C4-2B (cell line): ENCODE measurements at regions not wholly inside any gene's neighbourhood (a gene's known extent, or its start where the extent isn't known, plus 50 kb on each side); places are given as distances from the start of the nearest gene placed in this dataset.

Experiments
- H3K27ac ChIP-seq: fragments of 450-650 bp; 2 replicates; pipeline ENCODE4 v1.5.1; 2017
- ZFX ChIP-seq: fragments of 450-650 bp; IDR thresholded peaks from 2 replicates; pipeline ENCODE4 v1.6.1; 2017
- TF ChIP-seq, protein P1 (sequence below): fragments of 450-650 bp; conservative IDR thresholded peaks from 2 replicates; pipeline ENCODE4 v1.5.1; 2017; ENCODE audit warnings: mild to moderate bottlenecking

DNA sequence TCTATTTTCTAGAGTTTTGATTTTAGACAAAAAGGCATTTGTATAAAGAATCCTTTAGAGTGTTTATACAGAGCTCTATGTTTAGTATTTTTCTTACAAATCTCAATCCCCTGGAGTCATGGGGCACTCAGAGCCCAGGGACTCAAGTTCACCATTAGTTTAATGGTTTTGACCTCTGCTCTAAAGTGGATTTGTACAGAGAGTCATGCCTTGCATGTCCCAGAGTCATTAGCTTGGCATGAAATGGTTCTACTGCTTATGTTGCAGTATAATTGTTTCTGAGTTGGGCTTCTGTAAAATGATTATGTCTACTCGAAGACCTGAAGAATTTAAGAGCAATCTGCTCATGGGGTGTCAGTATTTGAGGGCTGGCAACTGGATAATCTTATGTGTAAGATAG is 406.2 kb downstream of the DLEU7 start:
- TF ChIP-seq, protein P1, sequence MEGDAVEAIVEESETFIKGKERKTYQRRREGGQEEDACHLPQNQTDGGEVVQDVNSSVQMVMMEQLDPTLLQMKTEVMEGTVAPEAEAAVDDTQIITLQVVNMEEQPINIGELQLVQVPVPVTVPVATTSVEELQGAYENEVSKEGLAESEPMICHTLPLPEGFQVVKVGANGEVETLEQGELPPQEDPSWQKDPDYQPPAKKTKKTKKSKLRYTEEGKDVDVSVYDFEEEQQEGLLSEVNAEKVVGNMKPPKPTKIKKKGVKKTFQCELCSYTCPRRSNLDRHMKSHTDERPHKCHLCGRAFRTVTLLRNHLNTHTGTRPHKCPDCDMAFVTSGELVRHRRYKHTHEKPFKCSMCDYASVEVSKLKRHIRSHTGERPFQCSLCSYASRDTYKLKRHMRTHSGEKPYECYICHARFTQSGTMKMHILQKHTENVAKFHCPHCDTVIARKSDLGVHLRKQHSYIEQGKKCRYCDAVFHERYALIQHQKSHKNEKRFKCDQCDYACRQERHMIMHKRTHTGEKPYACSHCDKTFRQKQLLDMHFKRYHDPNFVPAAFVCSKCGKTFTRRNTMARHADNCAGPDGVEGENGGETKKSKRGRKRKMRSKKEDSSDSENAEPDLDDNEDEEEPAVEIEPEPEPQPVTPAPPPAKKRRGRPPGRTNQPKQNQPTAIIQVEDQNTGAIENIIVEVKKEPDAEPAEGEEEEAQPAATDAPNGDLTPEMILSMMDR = no peak
- no peak for TF ChIP-seq ZFX

DNA sequence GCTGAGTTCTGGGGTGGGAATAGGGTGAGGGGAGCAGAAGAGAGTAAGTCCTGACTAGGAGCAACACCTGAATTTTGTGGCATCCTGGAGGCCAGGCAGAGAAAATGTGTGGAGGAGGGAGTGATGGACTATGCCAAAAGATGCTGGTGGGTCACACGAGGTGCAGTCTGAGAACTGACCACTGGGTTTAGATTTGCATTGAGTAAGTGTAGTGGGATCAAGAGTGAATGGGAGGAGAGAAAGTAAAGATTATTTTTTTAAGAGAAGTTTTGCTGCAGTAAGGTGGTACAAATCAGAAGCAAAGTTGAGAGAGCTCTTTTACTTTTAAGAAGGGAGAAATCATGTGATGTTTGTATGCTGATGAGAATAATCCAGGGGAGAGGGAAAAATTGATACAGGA is 405.1 kb downstream of the DLEU7 start:
- TF ChIP-seq, protein P1 = no peak

More for the DNA sequence above, 406.2 kb downstream of the DLEU7 start:
- no peak overlapping the region for H3K27ac ChIP-seq

GRCh38 chr13:50441130-50441529 is 402.4 kb downstream of the DLEU7 start:
- no peak overlapping the region for H3K27ac ChIP-seq
- TF ChIP-seq, protein P1 = no peak
- no peak for TF ChIP-seq ZFX

More for the DNA sequence above, 405.1 kb downstream of the DLEU7 start:
- H3K27ac ChIP-seq = no peak overlapping the region

DNA sequence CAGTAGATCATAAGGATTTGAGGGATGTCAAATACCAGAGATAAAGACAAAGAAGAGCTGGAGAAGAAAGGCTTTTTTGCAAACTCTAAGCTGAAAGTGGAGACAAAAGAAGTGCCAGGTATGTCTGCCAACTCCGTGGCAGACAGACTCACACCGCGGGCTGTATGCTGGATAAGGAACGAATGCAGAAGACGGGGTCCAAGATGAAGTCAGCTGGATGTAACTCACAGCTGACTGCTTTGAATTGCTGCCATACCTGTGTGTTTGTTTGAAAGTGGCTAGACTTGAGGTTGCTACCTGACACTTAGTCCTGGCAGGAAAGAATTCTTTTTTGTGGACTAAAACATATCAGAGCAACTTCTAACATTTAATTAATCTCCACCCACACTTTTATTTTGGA is 398.8 kb downstream of the DLEU7 start:
- TF ChIP-seq, protein P1 = no peak
- TF ChIP-seq ZFX = no peak
- no peak overlapping the region for H3K27ac ChIP-seq

DNA sequence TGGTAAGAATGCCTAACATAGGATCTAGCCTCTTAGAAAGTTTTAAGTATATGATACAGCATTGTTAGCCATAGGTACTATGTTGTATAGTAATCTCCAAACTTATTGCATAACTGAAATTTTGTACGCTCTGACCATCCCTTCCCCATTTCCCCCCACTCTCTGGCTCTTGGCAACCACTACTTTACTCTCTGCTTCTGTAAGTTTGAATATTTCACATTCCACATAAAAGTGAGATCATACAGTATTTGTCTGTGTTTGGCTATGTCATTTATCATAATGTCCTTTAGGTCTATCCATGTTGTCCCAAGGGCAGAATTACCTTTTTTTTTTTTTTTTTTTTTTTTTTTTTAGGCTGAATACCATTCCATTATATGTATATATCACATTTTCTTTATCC is 396.9 kb downstream of the DLEU7 start:
- TF ChIP-seq, protein P1 = no peak
- no peak for TF ChIP-seq ZFX
- H3K27ac ChIP-seq = no peak overlapping the region

DNA sequence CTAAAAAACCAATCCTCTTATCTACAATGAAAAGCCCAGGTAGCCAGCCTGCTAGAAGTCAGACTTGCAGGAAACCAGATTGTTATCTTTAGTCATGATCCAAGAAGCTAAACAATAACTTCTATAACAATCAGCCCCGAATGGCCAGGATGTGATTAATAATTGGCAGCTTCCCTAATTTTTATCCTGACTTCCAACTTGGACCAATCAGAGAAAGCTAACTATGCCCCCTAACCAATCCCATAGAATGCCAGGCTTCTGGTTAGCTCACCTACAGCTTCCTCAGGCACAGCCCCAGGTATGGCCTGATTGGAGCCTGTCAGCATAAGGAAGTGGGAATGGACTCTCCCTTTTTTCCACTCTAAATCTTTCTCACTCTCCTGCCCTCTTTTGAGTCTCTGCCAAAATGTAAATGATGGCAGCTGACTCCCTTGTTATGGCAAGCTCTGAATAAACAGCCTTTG is 394.9 kb downstream of the DLEU7 start:
- peak overlapping the region; percentile 33 for H3K27ac ChIP-seq
- TF ChIP-seq, protein P1 = no peak
- no peak for TF ChIP-seq ZFX

GRCh38 chr13:50449465-50449864 is 394.0 kb downstream of the DLEU7 start:
- no peak overlapping the region for H3K27ac ChIP-seq

More at GRCh38 chr13:50449465-50449864, 394.0 kb downstream of the DLEU7 start:
- TF ChIP-seq, protein P1 = no peak
- TF ChIP-seq ZFX = no peak
